ENCODE measurements at regions not wholly inside any gene's neighbourhood (a gene's known extent, or its start where the extent isn't known, plus 50 kb on each side); places are given as distances from the start of the nearest gene placed in this dataset.

DNA sequence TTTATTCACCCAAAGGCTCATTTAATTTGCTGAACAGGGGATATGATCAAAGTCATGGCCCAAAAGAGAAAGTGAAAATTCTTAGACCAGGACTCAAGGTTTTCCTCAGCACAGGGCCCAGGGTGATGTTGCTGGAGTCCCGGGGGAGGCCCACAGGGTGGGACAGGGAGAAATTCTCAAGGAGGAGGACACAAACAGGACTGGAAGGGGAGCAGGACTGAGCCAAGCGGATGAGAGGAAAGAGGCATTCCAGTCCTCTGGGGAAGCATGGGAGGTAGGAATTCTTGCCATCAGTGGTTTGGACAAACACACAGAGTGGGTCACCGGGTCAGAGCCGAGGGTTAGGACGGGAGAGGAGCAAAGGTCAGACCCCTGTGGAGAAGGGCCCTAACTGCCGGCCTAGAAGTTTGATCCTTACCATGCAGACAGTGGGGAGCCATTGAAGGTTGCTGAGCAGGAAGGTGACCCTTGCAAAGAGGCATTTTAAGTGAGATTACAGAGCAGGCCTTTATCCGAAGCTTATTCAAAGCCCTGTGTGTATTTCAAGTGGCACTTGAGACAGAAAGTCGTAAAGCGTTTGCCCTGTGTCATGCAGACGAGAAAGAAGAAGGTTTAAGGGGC lies 68.4 kb upstream of the PTGR2 start:
- Histone ChIP-seq H3K27ac (replicated peaks in 1 of 4) (peak overlapping the region; percentile 97 to 99 (median 99)), H3K4me3 (peak overlapping the region in 3 of 4 donors; percentile 4 to 18 (median 8)), H3K9me3 (no peaks in the 10 kb centered on the region), H3K36me3 (peaks cover 0 to 3% (median 0%) of the 10 kb centered on the region in 4 donors), H3K4me1 (peaks cover 58 to 81% (median 72%) of the 10 kb centered on the region in 4 donors), H3K27me3 (no peaks in the 10 kb centered on the region)
- intact Hi-C loops (cut with DNase I): no loop called here
- TF ChIP-seq EP300 (IDR thresholded peaks at IDR 0.05) (no peak), POLR2A (IDR thresholded peaks at IDR 0.05; ENCODE audit: low read depth) (no peak), POLR2AphosphoS5 (IDR thresholded peaks at IDR 0.05) (no peak)
- TF ChIP-seq, protein P1, sequence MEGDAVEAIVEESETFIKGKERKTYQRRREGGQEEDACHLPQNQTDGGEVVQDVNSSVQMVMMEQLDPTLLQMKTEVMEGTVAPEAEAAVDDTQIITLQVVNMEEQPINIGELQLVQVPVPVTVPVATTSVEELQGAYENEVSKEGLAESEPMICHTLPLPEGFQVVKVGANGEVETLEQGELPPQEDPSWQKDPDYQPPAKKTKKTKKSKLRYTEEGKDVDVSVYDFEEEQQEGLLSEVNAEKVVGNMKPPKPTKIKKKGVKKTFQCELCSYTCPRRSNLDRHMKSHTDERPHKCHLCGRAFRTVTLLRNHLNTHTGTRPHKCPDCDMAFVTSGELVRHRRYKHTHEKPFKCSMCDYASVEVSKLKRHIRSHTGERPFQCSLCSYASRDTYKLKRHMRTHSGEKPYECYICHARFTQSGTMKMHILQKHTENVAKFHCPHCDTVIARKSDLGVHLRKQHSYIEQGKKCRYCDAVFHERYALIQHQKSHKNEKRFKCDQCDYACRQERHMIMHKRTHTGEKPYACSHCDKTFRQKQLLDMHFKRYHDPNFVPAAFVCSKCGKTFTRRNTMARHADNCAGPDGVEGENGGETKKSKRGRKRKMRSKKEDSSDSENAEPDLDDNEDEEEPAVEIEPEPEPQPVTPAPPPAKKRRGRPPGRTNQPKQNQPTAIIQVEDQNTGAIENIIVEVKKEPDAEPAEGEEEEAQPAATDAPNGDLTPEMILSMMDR (IDR thresholded peaks at IDR 0.05): no peak
- no peak for DNase-seq (ENCODE audit: extremely low spot score)
- WGBS: 51% methylated on average over 8 of the region's 10 CpGs

DNA sequence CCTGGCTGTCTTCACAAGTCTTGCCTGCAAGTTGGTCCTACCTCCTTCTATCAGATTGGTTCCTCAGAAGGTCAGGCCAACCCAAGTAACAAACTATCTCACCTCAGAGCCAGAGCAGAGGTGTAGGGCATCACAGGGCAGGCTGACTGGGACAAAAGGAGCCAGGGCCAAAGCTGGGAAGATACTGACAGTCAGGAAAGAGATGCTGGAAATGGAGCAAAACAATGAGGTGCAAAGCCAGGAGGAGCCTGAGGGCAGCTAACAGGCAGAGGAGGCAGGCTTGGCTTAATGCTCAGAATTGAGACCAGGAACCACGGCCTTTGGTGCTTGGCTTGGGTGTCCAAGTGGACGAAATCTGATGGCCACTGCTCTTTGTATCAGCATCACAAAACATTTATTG lies 68.4 kb upstream of the PNMA1 start:
- intact Hi-C loops (cut with DNase I): no loop called here
- TF ChIP-seq EP300 (IDR thresholded peaks at IDR 0.05) (no peak), POLR2AphosphoS5 (IDR thresholded peaks at IDR 0.05) (no peak), POLR2A (IDR thresholded peaks at IDR 0.05; ENCODE audit: low read depth) (no peak)
- TF ChIP-seq, protein P1 (IDR thresholded peaks at IDR 0.05): no peak
- H3K36me3 ChIP-seq: peaks cover 0 to 3% (median 0%) of the 10 kb centered on the region in 4 donors
- peak overlapping the region; percentile 97 to 99 (median 99) for H3K27ac ChIP-seq (replicated peaks in 1 of 4)
- H3K9me3 ChIP-seq: no peaks in the 10 kb centered on the region
- DNase-seq (ENCODE audit: extremely low spot score): no peak
- peak overlapping the region in 1 of 4 donors; percentile 8 for H3K4me3 ChIP-seq
- no peaks in the 10 kb centered on the region for H3K27me3 ChIP-seq
- peaks cover 54 to 81% (median 72%) of the 10 kb centered on the region in 4 donors for H3K4me1 ChIP-seq
- WGBS: 84% methylated on average over 2 of the region's 2 CpGs

DNA sequence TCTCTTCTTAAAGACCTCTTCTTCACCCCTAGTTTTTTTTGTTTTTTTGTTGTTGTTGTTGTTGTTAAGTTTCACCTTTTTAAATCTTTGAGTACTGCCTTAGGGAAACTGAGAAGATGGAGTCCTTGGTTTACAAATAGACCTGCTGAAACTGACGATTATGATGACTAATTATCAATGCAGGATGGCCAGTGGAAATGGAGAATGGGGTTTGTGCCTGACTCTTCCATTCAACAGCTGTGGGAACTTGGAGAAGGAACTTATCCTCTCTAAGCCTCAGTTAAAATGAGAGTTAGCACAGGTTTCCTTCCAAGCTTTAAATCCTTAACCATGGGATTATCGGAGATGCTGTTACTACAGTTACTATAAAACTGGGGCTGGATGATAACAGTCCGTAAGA lies 66.7 kb upstream of the PNMA1 start:
- intact Hi-C loops (cut with DNase I): no loop called here
- Histone ChIP-seq H3K27ac (replicated peaks in 1 of 4) (peak overlapping the region in 2 of 4 donors; percentile 99), H3K4me1 (peaks cover 67 to 92% (median 82%) of the 10 kb centered on the region in 4 donors), H3K36me3 (peaks cover 0 to 3% (median 0%) of the 10 kb centered on the region in 4 donors), H3K4me3 (no peak overlapping the region), H3K27me3 (no peaks in the 10 kb centered on the region), H3K9me3 (no peaks in the 10 kb centered on the region)
- 79% methylated on average over 3 of the region's 3 CpGs for WGBS
- DNase-seq (ENCODE audit: extremely low spot score): no peak
- TF ChIP-seq EP300 (IDR thresholded peaks at IDR 0.05): no peak
- no peak for TF ChIP-seq POLR2AphosphoS5 (IDR thresholded peaks at IDR 0.05)
- TF ChIP-seq POLR2A (IDR thresholded peaks at IDR 0.05; ENCODE audit: low read depth): no peak
- TF ChIP-seq, protein P1 (IDR thresholded peaks at IDR 0.05): no peak

DNA sequence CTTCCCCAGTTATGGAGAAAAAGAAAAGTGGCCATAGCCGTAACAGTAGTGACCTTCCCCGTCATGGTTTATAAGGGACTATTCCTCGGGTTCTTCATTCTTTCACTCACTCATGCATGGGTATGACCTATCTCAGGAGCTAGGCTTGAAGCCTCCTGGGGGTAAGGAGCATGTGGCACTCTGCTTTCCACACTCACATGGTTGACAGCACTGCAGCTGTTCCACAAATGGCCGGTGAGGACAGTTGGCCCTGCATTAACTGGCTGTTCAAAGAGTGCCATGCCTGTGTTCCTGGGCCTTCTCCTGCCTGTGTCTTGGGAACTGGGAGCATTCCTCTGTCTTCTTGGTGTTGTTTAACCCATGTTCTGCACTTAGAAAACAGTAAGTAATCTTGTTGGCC lies 66.2 kb upstream of the PNMA1 start:
- peak overlapping the region in 3 of 4 donors; percentile 17 to 41 (median 33) for H3K27ac ChIP-seq (replicated peaks in 1 of 4)
- DNase-seq (ENCODE audit: extremely low spot score): no peak
- TF ChIP-seq EP300 (IDR thresholded peaks at IDR 0.05): no peak
- TF ChIP-seq POLR2AphosphoS5 (IDR thresholded peaks at IDR 0.05): no peak
- TF ChIP-seq, protein P1 (IDR thresholded peaks at IDR 0.05): no peak
- no peak for TF ChIP-seq POLR2A (IDR thresholded peaks at IDR 0.05; ENCODE audit: low read depth)
- peaks cover 68 to 92% (median 83%) of the 10 kb centered on the region in 4 donors for H3K4me1 ChIP-seq
- 69% methylated on average over 4 of the region's 4 CpGs for WGBS
- no peaks in the 10 kb centered on the region for H3K9me3 ChIP-seq
- peaks cover 0 to 3% (median 0%) of the 10 kb centered on the region in 4 donors for H3K36me3 ChIP-seq
- no peak overlapping the region for H3K4me3 ChIP-seq
- H3K27me3 ChIP-seq: no peaks in the 10 kb centered on the region
- intact Hi-C loops (cut with DNase I): no loop called here
